Fibroblast of lung (primary cell): ENCODE measurements at regions not wholly inside any gene's neighbourhood (a gene's known extent, or its start where the extent isn't known, plus 50 kb on each side); places are given as distances from the start of the nearest gene placed in this dataset.

Source experiments
- DNase-seq, 2 donors: peaks; one replicate each; pipeline versions ENCODE4 v3.0.0 to v3.0.0-alpha.2; 2010; ENCODE audit warnings: low read depth in 2 of 2
- H2AFZ ChIP-seq: 2 replicates; pipeline ENCODE4 v1.5.1; 2012; ENCODE audit warnings: low read length, control low read depth, inconsistent platforms
- H3K27ac ChIP-seq: 2 replicates; pipeline ENCODE4 v1.5.1; 2011; ENCODE audit warnings: low read length, control low read depth; ENCODE audit not compliant: insufficient read depth
- H3K27me3 ChIP-seq: 2 replicates; pipeline ENCODE4 v1.5.1; 2011; ENCODE audit warnings: mild to moderate bottlenecking, low read length; ENCODE audit not compliant: control insufficient read depth, insufficient read depth
- H3K36me3 ChIP-seq: 2 replicates; pipeline ENCODE4 v1.5.1; 2011; ENCODE audit warnings: low read length; ENCODE audit not compliant: control insufficient read depth, insufficient read depth
- H3K4me1 ChIP-seq: 2 replicates; pipeline ENCODE4 v1.5.1; 2011; ENCODE audit warnings: low read length; ENCODE audit not compliant: control insufficient read depth, insufficient read depth; ENCODE audit errors: extremely low read depth
- H3K4me2 ChIP-seq: 2 replicates; pipeline ENCODE4 v1.5.1; 2011; ENCODE audit warnings: low read length, control low read depth; ENCODE audit not compliant: insufficient read depth; ENCODE audit errors: extremely low read depth
- H3K4me3 ChIP-seq, 4 experiments: fragments of 200-600 bp in 1 of 4; sonication (generic) in 1 of 4; replicated peaks in 1 of 4; 2 replicates each; pipeline ENCODE4 v1.5.1; 2011 to 2016; ENCODE audit warnings: low read length in 4 of 4, low read depth in 3 of 4, mild to moderate bottlenecking in 3 of 4, control low read depth in 2 of 4, inconsistent platforms in 1 of 4, mixed read lengths in 1 of 4; ENCODE audit not compliant: insufficient read depth in 1 of 4; ENCODE audit errors: control extremely low read depth in 1 of 4
- H3K79me2 ChIP-seq: 2 replicates; pipeline ENCODE4 v1.5.1; 2012; ENCODE audit warnings: mild to moderate bottlenecking, low read length, inconsistent platforms; ENCODE audit not compliant: control insufficient read depth, insufficient read depth
- H3K9ac ChIP-seq: 2 replicates; pipeline ENCODE4 v1.5.1; 2011; ENCODE audit warnings: mild to moderate bottlenecking, low read length, control low read depth; ENCODE audit not compliant: insufficient read depth
- H3K9me3 ChIP-seq: 2 replicates; pipeline ENCODE4 v1.5.1; 2012; ENCODE audit warnings: low read depth, low read length; ENCODE audit not compliant: control insufficient read depth, insufficient read depth
- H4K20me1 ChIP-seq: 2 replicates; pipeline ENCODE4 v1.5.1; 2011; ENCODE audit warnings: low read length; ENCODE audit not compliant: control insufficient read depth, insufficient read depth; ENCODE audit errors: extremely low read depth
- EZH2 ChIP-seq: IDR thresholded peaks from 2 replicates; pipeline ENCODE4 v1.5.1; 2012; ENCODE audit warnings: low read length, control low read depth, mild to moderate bottlenecking; ENCODE audit errors: missing control alignments
- TF ChIP-seq, protein P1 (sequence below), 2 donors: IDR thresholded peaks in 1 of 2; conservative IDR thresholded peaks in 1 of 2; 1 replicate in 1 of 2; 2 replicates in 1 of 2; pipeline ENCODE4 v1.5.1; 2011 to 2012; ENCODE audit warnings: low read length in 2 of 2, control low read depth in 1 of 2, inconsistent platforms in 1 of 2, low read depth in 1 of 2, mild to moderate bottlenecking in 1 of 2

- Histone ChIP-seq H3K4me3 (no peak overlapping the region), H3K4me1 (no peaks in the 10 kb centered on the region), H3K9me3 (no peaks in the 10 kb centered on the region), H3K79me2 (no peaks in the 10 kb centered on the region), H3K27me3 (no peaks in the 10 kb centered on the region), H3K4me2 (no peak overlapping the region), H3K27ac (no peak overlapping the region), H3K36me3 (no peaks in the 10 kb centered on the region), H3K9ac (no peak overlapping the region), H4K20me1 (no peaks in the 10 kb centered on the region), H2AFZ (no peak overlapping the region)
- TF ChIP-seq, protein P1, sequence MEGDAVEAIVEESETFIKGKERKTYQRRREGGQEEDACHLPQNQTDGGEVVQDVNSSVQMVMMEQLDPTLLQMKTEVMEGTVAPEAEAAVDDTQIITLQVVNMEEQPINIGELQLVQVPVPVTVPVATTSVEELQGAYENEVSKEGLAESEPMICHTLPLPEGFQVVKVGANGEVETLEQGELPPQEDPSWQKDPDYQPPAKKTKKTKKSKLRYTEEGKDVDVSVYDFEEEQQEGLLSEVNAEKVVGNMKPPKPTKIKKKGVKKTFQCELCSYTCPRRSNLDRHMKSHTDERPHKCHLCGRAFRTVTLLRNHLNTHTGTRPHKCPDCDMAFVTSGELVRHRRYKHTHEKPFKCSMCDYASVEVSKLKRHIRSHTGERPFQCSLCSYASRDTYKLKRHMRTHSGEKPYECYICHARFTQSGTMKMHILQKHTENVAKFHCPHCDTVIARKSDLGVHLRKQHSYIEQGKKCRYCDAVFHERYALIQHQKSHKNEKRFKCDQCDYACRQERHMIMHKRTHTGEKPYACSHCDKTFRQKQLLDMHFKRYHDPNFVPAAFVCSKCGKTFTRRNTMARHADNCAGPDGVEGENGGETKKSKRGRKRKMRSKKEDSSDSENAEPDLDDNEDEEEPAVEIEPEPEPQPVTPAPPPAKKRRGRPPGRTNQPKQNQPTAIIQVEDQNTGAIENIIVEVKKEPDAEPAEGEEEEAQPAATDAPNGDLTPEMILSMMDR (conservative IDR thresholded peaks at IDR 0.05 in 1 of 2, IDR thresholded peaks at IDR 0.05 in 1 of 2; ENCODE audit: low read depth in 1 of 2, low read length in 2 of 2), result no peak
- TF ChIP-seq EZH2, result no peak
- DNase-seq, result no peak
These were observed 373.8 kb downstream of the LNPK start for GRCh38 chr2:175628243-175628642.

GRCh38 chr2:175627405-175627804 is 374.7 kb downstream of the LNPK start:
- no peak overlapping the region for H3K4me3 ChIP-seq
- H3K79me2 ChIP-seq, result no peaks in the 10 kb centered on the region
- no peaks in the 10 kb centered on the region for H3K27me3 ChIP-seq
- no peaks in the 10 kb centered on the region for H3K9me3 ChIP-seq
- no peak overlapping the region for H3K9ac ChIP-seq
- TF ChIP-seq EZH2, result no peak
- TF ChIP-seq, protein P1 (conservative IDR thresholded peaks at IDR 0.05 in 1 of 2, IDR thresholded peaks at IDR 0.05 in 1 of 2; ENCODE audit: low read depth in 1 of 2, low read length in 2 of 2), result no peak
- H4K20me1 ChIP-seq, result no peaks in the 10 kb centered on the region
- DNase-seq, result no peak
- no peak overlapping the region for H2AFZ ChIP-seq
- no peak overlapping the region for H3K27ac ChIP-seq
- no peak overlapping the region for H3K4me2 ChIP-seq
- no peaks in the 10 kb centered on the region for H3K36me3 ChIP-seq
- no peaks in the 10 kb centered on the region for H3K4me1 ChIP-seq

DNA sequence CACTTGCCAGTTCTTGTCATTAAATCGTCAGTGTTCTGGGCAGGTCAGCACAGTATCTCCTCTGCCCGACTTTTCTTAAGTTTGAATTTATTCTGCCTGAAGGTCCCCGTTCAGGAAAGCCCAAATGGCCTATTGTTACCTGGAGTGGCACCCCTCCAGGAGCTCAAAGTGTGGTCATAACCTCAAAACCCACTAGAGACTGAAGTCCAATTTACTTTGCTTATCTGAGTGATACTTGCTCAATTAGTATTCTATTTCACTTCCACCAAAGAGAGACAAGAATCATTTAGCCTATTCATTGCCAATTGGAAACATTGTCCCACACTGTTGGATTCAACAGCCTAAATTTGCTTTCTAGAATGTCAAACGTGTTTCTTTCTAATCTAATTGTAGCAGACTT is 375.3 kb downstream of the LNPK start:
- Histone ChIP-seq H3K27me3 (no peaks in the 10 kb centered on the region), H3K79me2 (no peaks in the 10 kb centered on the region), H2AFZ (no peak overlapping the region), H3K4me2 (no peak overlapping the region), H3K4me1 (no peaks in the 10 kb centered on the region), H3K4me3 (no peak overlapping the region), H3K27ac (no peak overlapping the region), H3K9me3 (no peaks in the 10 kb centered on the region), H4K20me1 (no peaks in the 10 kb centered on the region), H3K9ac (no peak overlapping the region), H3K36me3 (no peaks in the 10 kb centered on the region)
- TF ChIP-seq, protein P1 (conservative IDR thresholded peaks at IDR 0.05 in 1 of 2, IDR thresholded peaks at IDR 0.05 in 1 of 2; ENCODE audit: low read depth in 1 of 2, low read length in 2 of 2), result no peak
- no peak for TF ChIP-seq EZH2
- no peak for DNase-seq
